SJSA1 (cell line): ENCODE measurements at regions not wholly inside any gene's neighbourhood (a gene's known extent, or its start where the extent isn't known, plus 50 kb on each side); places are given as distances from the start of the nearest gene placed in this dataset.
"Not testable (repeated sequence)": the region's sequence is repeated elsewhere in the genome, so short reads cannot be mapped to it uniquely, and the experiment has no call there.

Source experiments
- DNase-seq, 2 experiments: peaks; one replicate each; pipeline ENCODE4 v3.0.0-alpha.2; 2015 to 2020; ENCODE audit warnings: low spot score in 2 of 2, low read depth in 1 of 2
- H3K27ac ChIP-seq: fragments of 250-450 bp; sonication (Bioruptor Pico); 2 replicates; pipeline ENCODE4 v1.5.1; 2020; ENCODE audit warnings: mild to moderate bottlenecking, moderate library complexity
- H3K27me3 ChIP-seq: fragments of 250-450 bp; sonication (Bioruptor Pico); replicated peaks from 2 replicates; pipeline ENCODE4 v1.5.1; 2020; ENCODE audit warnings: mild to moderate bottlenecking, moderate library complexity
- H3K36me3 ChIP-seq: fragments of 250-450 bp; sonication (Bioruptor Pico); 2 replicates; pipeline ENCODE4 v1.5.1; 2020; ENCODE audit warnings: mild to moderate bottlenecking
- H3K4me1 ChIP-seq: fragments of 250-450 bp; sonication (Bioruptor Pico); replicated peaks from 2 replicates; pipeline ENCODE4 v1.6.1; 2021; ENCODE audit warnings: mild to moderate bottlenecking
- H3K4me3 ChIP-seq: fragments of 250-450 bp; sonication (Bioruptor Pico); 2 replicates; pipeline ENCODE4 v1.5.1; 2020; ENCODE audit warnings: mild to moderate bottlenecking
- H3K9me3 ChIP-seq: fragments of 250-450 bp; sonication (Bioruptor Pico); replicated peaks from 2 replicates; pipeline ENCODE4 v1.5.1; 2020; ENCODE audit warnings: mild to moderate bottlenecking

DNA sequence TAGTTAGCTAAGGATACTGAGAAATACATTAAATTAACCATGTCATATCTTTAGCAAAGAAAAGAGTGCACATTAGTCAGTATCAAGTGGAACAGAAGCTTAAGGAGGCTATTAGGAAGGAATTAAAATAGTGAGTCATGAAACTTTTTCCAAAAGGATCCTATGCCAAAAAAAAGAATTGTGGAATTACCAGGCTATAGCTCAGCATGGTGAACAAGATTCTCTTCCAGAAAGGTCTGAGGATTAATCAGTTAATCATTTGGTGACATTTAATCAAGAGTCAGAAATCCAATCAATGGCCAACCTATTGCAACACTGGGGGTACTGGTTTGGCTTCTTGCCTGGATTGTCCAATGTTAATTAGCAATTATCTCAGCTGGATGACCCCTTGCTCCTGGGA is 244.5 kb upstream of the NMUR2 start:
- H3K4me3 ChIP-seq = no peak overlapping the region
- H3K36me3 ChIP-seq = no peaks in the 10 kb centered on the region
- peaks cover 6% of the 10 kb centered on the region; the same call in 1 of the 2 replicates for H3K9me3 ChIP-seq
- no peak for DNase-seq
- no peak overlapping the region for H3K27ac ChIP-seq
- H3K27me3 ChIP-seq = no peaks in the 10 kb centered on the region
- H3K4me1 ChIP-seq = no peaks in the 10 kb centered on the region

DNA sequence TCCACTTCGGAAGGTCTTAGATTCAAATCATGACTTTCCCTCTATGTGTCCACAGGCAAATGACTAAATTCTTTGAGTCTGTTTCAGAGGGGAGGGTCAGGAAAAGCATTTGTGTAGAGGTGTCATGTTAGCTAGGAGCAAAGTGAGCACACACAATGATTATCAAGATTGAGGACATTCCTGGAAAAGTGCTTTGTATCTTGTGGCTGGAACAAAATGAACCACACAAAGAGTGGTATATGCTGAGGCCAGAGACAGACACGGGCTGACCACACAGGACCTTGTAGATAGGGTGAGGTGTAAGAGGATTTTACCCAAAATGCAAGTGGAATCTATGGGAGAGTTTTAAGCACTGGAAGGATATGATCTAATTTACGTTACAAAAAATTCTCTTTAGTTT is 245.3 kb upstream of the NMUR2 start:
- H3K9me3 ChIP-seq = peaks cover 6% of the 10 kb centered on the region; the same call in 1 of the 2 replicates
- no peaks in the 10 kb centered on the region for H3K27me3 ChIP-seq
- no peaks in the 10 kb centered on the region for H3K4me1 ChIP-seq
- no peak for DNase-seq
- H3K27ac ChIP-seq = no peak overlapping the region
- H3K4me3 ChIP-seq = no peak overlapping the region
- H3K36me3 ChIP-seq = no peaks in the 10 kb centered on the region

DNA sequence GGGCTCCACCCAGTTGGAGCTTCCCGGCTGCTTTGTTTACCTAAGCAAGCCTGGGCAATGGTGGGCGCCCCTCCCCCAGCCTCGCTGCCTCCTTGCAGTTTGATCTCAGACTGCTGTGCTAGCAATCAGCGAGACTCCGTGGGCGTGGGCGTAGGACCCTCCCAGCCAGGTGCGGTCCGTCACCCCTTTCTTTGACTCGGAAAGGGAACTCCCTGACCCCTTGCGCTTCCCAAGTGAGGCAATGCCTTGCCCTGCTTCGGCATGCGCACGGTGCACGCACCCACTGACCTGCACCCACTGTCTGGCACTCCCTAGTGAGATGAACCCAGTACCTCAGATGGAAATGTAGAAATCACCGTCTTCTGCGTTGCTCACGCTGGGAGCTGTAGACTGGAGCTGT is 254.4 kb upstream of the NMUR2 start:
- H3K36me3 ChIP-seq, H3K27ac ChIP-seq, DNase-seq, H3K4me1 ChIP-seq, H3K27me3 ChIP-seq, H3K4me3 ChIP-seq, H3K9me3 ChIP-seq: not testable (repeated sequence)

DNA sequence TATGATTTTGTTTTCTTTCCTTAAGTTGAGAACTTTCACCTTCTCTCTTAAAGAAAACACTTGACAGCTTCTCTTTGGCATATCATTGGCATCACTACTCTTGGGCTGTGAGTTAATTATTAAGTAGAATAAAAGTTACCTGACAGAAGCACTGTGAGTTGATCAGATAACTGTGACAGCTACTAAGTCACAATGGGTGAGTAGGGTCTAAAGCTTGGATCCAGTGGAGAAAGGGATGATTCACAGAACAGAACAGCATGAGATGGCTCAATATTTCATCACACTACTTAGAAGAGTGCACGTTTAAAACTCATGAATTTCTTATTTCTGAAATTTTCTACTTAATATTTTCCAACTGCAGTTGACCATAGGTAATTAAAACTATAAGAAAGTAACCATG is 268.5 kb upstream of the NMUR2 start:
- H3K4me1 ChIP-seq = no peaks in the 10 kb centered on the region
- H3K27me3 ChIP-seq = no peaks in the 10 kb centered on the region
- no peaks in the 10 kb centered on the region; the same call in 1 of the 2 replicates for H3K9me3 ChIP-seq
- no peaks in the 10 kb centered on the region for H3K36me3 ChIP-seq
- H3K4me3 ChIP-seq = no peak overlapping the region
- no peak overlapping the region for H3K27ac ChIP-seq
- DNase-seq = no peak

DNA sequence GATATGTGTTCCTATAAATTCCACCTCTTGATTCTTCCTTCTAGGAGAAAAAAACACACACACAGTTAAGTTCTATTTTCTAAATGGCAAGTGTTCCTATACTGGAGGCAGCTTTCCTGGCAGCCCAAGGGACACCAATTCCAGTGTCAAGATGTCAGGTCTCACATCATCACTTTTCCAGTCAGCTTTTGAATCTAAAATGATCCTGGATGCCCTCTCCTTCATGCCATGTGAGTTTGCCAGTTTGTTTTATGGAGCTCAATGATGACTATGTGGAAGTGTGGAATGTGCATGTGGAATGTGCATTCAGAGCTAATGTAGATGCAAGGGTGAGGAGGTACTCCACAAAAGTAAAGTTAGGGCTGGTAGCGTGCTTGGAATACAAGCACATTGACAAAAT is 269.3 kb upstream of the NMUR2 start:
- no peaks in the 10 kb centered on the region for H3K36me3 ChIP-seq
- DNase-seq = no peak
- no peaks in the 10 kb centered on the region for H3K4me1 ChIP-seq
- no peak overlapping the region for H3K4me3 ChIP-seq
- no peak overlapping the region for H3K27ac ChIP-seq
- no peaks in the 10 kb centered on the region; the same call in 1 of the 2 replicates for H3K9me3 ChIP-seq
- no peaks in the 10 kb centered on the region for H3K27me3 ChIP-seq

DNA sequence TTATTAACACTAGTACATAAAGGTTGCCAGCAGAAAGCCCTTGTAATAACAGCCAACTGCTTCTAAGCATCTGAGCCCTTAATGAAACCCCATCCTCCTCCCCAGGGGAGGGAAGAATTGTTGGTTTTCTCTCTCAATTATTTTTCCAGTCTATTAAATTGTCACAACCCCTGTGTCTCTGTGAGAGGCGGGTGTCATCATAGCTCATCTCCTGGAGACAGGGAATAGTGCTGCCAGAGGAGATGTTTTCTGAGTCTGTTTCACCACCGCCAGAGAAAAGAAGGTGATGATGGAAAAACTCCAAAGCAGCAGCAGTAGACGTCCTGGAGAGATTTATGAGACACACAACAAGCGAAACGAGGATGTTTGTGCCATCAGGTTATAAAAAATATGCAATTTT is 271.1 kb upstream of the NMUR2 start:
- H3K4me1 ChIP-seq = no peaks in the 10 kb centered on the region
- no peak for DNase-seq
- no peaks in the 10 kb centered on the region for H3K36me3 ChIP-seq
- no peaks in the 10 kb centered on the region for H3K27me3 ChIP-seq
- H3K27ac ChIP-seq = no peak overlapping the region
- no peak overlapping the region for H3K4me3 ChIP-seq
- no peaks in the 10 kb centered on the region; the same call in 1 of the 2 replicates for H3K9me3 ChIP-seq

DNA sequence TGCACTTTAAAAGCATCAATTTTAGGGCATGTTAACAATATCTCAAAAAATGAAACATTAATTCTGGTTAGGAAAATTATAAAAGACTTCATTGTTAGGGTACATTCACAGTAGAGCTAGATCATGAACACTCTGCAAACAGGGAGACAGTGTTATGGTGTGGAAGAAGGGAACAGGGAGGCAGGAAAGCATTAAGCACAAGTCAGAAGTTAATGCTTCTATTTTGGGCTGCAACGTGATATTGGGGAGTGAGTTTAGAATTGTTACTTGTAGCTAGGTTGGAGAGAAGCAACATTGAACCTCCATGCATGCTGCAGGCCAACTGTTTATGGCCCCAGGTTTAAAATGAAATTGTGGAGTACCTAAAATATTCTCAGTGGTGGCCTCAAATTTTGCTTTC is 278.1 kb upstream of the NMUR2 start:
- Histone ChIP-seq H3K4me1 (no peaks in the 10 kb centered on the region), H3K36me3 (no peaks in the 10 kb centered on the region), H3K27me3 (no peaks in the 10 kb centered on the region), H3K27ac (no peak overlapping the region), H3K9me3 (no peaks in the 10 kb centered on the region; the same call in 1 of the 2 replicates), H3K4me3 (no peak overlapping the region)
- DNase-seq = no peak

DNA sequence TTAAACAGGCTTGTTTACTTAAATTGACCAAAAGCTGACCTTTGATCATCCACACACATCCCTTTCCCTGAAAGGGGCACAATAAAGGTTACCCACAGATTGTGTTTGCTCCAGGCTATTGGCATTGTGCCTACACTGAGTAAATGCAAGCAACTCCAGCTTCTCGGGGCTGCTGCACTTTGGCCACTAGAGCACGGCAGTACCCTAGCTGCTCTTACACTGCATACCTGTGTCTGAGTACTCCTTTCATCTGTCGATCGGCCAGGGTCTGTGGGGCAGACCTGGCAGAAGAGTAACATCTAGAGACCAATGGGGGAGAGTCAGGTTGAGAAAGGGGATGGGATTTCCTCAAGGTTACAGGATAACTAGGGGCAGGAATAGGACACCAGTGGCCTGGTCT is 281.9 kb upstream of the NMUR2 start:
- no peak overlapping the region for H3K4me3 ChIP-seq
- H3K27ac ChIP-seq = no peak overlapping the region
- no peak for DNase-seq
- 0 out of 2 replicates have a peak, but pooled peaks cover 3% of the 10 kb centered on the region for H3K4me1 ChIP-seq
- H3K9me3 ChIP-seq = no peaks in the 10 kb centered on the region
- H3K36me3 ChIP-seq = no peaks in the 10 kb centered on the region
- no peaks in the 10 kb centered on the region for H3K27me3 ChIP-seq

DNA sequence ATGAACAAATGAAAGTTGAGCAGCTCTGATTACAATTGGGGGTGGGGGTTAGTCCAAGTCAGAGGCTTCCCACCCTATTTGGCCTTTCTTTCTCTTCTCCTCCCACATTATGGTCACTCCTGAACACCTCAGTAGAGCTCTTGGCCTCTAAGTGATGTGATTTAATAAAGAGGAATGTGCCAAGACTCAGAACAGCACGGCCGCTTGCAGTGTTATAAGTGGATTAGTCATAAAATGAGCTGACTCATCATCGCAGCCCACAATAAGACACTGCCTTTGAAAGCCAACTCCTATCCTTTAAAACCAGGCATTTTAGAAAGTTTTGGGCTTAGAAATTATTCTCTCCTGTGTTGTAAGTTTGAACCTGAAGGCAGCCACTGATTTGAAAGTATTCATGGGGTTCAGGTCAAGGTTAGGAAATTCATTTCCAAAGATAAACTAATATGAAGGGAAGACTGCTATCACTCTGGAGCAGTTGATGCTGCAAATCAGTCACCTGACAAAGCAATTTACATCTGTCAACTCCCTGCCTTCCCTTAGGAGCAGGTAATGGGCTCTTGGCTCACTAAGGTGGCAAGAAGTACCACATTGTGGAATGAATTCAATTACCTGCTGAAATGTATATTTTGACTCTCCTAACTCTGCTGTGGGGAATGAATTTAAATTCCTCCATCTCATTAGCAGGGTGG is 283.6 kb upstream of the NMUR2 start:
- Histone ChIP-seq H3K4me3 (no peak overlapping the region), H3K36me3 (no peaks in the 10 kb centered on the region), H3K27me3 (no peaks in the 10 kb centered on the region), H3K27ac (no peak overlapping the region), H3K9me3 (no peaks in the 10 kb centered on the region; the same call in 1 of the 2 replicates), H3K4me1 (0 out of 2 replicates have a peak, but pooled peaks cover 3% of the 10 kb centered on the region)
- peak; percentile 51 to 55 for DNase-seq

DNA sequence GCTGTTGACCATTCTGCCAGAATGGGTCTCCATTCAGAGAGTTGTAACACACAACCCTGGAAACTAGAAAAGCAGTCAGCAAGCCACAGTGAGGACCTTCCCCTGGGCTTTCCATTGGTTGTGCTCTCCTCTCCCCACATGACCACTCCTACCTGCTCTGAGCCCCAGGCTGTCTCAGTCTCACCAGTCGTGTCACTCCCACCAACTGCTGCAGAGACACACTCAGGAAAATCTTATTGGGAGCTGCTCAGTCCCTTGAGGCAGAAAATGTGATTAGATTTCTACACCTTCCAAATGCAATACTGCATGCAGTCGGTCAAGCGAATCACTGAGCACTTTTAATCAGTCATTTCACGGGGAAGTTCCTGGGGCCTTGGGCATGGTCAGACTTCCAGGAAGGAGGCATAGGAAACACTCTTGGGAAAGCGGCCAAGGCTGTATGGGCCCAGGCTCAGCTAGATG is 284.2 kb upstream of the NMUR2 start:
- no peaks in the 10 kb centered on the region for H3K36me3 ChIP-seq
- no peak for DNase-seq
- H3K4me1 ChIP-seq = 0 out of 2 replicates have a peak, but pooled peaks cover 3% of the 10 kb centered on the region
- H3K9me3 ChIP-seq = no peaks in the 10 kb centered on the region; the same call in 1 of the 2 replicates
- no peak overlapping the region for H3K4me3 ChIP-seq
- H3K27me3 ChIP-seq = no peaks in the 10 kb centered on the region
- no peak overlapping the region for H3K27ac ChIP-seq

DNA sequence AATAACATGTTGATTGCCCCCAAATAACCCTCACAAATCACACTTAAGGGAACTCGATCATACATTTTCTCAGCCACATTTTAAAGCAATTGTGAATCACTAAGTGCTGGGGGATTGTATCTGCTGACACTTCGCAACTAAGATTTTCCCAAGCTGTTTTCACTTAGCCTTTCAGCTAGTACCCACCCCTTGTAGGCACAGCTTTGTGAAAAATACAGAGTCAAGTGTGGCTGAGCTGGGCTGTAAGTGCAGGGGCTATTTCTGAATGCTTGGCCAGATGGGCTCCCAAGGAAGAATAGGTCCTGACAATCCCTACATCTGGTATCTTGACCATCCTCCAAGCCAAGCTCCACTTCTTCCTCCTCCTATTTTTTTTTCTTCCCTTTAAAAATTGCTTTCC is 289.2 kb upstream of the NMUR2 start:
- Histone ChIP-seq H3K9me3 (peaks cover 6% of the 10 kb centered on the region; the same call in 1 of the 2 replicates), H3K36me3 (no peaks in the 10 kb centered on the region), H3K4me3 (no peak overlapping the region), H3K27ac (no peak overlapping the region), H3K4me1 (no peaks in the 10 kb centered on the region), H3K27me3 (no peaks in the 10 kb centered on the region)
- DNase-seq = no peak

DNA sequence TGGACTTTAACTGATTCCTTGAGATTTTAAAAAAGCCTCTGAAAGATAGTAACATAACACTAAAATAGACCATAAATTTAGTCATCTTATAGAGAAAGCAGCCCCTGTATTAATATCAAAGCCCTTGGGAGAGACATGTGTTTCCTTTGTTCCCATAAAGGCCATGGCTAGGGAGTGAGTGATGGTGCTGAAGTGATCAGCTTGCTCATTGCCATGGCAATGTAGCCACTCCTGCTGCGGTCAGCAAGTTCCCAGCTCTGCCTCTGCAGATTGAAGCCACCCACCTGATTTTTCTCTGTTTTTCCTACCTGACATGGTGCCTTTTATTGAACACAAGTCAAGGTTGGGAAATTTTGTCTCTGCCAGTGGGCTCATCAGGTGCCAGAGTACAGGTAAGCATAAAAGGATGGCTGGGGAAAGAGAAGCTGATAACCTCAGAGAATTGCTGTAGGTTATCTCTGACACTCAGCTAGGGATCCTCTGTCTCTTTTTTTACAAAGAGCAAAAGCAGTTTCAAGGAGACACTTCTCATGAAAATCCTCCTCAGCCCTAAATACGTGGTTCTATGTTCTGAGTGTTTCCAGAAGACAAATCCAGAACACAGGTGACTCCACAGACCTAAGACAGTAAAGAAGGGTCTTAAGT is 296.3 kb upstream of the NMUR2 start:
- no peaks in the 10 kb centered on the region for H3K27me3 ChIP-seq
- no peak overlapping the region for H3K27ac ChIP-seq
- H3K4me3 ChIP-seq = no peak overlapping the region
- H3K36me3 ChIP-seq = no peaks in the 10 kb centered on the region
- no peak for DNase-seq
- H3K9me3 ChIP-seq = peaks cover 11% of the 10 kb centered on the region; the same call in 1 of the 2 replicates
- no peaks in the 10 kb centered on the region for H3K4me1 ChIP-seq

DNA sequence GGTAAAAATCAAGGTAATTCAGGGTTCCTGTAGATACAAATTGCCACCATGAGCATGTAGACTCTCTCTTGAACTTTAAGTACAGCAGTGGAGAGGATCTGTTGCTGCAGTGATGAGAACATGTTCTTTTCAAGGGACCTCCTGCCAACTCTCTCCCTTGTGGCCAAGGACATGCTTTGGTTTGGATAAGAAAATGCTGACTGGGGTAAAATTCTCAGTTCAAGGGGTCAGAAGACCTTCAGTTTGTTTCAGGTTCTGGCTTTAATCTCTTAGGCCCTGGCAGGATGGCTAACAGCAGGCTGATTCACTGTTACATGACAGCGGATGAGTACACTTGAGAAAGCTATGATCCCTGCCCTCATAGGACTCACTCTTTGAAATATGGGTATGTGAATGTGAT is 299.2 kb upstream of the NMUR2 start:
- Histone ChIP-seq H3K36me3 (no peaks in the 10 kb centered on the region), H3K27ac (no peak overlapping the region), H3K4me1 (no peaks in the 10 kb centered on the region), H3K27me3 (no peaks in the 10 kb centered on the region), H3K9me3 (peaks cover 11% of the 10 kb centered on the region; the same call in 1 of the 2 replicates), H3K4me3 (no peak overlapping the region)
- DNase-seq = no peak

DNA sequence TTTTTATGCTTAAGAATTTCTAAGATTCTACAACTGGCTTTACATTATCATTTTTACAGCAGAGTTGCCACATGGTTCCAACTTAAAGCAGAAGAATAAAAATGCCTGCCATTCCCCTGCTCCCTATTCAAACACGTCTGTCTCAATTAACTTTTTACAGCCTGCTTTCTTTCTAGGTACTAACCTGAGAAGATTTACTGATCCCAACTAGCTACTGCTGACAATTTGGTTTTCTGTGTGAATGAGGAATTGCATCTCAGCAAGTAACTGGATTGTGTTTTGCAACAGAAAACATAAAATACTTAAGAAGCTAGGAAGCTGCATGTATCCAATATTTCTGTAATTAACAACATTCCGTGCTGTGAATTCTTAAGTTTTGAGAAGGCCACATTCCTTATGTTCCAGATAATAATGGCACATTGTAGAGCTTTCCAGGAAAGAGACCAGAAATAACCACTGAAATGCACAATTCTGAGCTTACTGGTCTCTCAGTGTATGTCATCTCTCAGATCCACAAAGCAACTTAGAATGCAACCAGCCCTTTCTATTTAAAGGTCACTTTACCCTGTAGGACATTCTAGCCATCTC is 306.8 kb upstream of the NMUR2 start:
- no peaks in the 10 kb centered on the region for H3K36me3 ChIP-seq
- no peak for DNase-seq
- no peaks in the 10 kb centered on the region for H3K4me1 ChIP-seq
- H3K27ac ChIP-seq = no peak overlapping the region
- no peaks in the 10 kb centered on the region for H3K27me3 ChIP-seq
- H3K9me3 ChIP-seq = no peaks in the 10 kb centered on the region
- H3K4me3 ChIP-seq = no peak overlapping the region
